Endothelial cell of umbilical vein (primary cell): ENCODE measurements at regions not wholly inside any gene's neighbourhood (a gene's known extent, or its start where the extent isn't known, plus 50 kb on each side); places are given as distances from the start of the nearest gene placed in this dataset.

Source experiments
- EZH2 ChIP-seq: IDR thresholded peaks from 2 replicates; pipeline ENCODE4 v1.6.1; 2012; ENCODE audit warnings: borderline replicate concordance, low read depth, mild to moderate bottlenecking, moderate library complexity, low read length, inconsistent platforms; ENCODE audit not compliant: severe bottlenecking
- TF ChIP-seq, protein P1 (sequence below): IDR thresholded peaks from 2 replicates; pipeline ENCODE4 v1.6.1; 2011; ENCODE audit not compliant: insufficient read depth, insufficient read length
- TF ChIP-seq, protein P2 (sequence below), 2 donors: IDR thresholded peaks; 1 replicate in 1 of 2; 2 replicates in 1 of 2; pipeline ENCODE4 v1.5.1; 2011; ENCODE audit warnings: low read length in 2 of 2, mild to moderate bottlenecking in 2 of 2, moderate library complexity in 2 of 2, control low read depth in 1 of 2, inconsistent platforms in 1 of 2, low read depth in 1 of 2; ENCODE audit not compliant: insufficient read depth in 1 of 2; ENCODE audit errors: extremely low read depth in 1 of 2

DNA sequence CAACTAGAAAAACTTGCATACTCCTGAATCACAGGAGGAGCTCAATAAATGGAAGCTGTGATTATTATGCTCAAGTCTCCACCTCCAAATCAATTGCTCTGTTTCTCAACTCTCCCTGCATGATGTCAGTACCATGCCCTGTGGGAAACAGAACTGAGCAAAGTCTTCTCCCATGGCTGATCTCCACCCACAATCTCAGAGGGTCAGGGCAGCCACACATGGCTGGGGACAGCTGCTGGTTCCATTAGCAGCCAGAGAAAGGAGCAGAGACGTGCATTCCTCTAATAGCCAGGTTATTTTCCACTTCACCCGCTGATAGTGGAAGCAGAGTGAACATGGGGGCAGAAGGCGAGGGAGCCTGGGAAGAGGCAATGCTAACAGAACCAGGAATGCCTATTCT is 85.5 kb upstream of the TMEM132E start:
- TF ChIP-seq, protein P1, sequence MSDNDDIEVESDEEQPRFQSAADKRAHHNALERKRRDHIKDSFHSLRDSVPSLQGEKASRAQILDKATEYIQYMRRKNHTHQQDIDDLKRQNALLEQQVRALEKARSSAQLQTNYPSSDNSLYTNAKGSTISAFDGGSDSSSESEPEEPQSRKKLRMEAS, result no peak
- TF ChIP-seq, protein P2, sequence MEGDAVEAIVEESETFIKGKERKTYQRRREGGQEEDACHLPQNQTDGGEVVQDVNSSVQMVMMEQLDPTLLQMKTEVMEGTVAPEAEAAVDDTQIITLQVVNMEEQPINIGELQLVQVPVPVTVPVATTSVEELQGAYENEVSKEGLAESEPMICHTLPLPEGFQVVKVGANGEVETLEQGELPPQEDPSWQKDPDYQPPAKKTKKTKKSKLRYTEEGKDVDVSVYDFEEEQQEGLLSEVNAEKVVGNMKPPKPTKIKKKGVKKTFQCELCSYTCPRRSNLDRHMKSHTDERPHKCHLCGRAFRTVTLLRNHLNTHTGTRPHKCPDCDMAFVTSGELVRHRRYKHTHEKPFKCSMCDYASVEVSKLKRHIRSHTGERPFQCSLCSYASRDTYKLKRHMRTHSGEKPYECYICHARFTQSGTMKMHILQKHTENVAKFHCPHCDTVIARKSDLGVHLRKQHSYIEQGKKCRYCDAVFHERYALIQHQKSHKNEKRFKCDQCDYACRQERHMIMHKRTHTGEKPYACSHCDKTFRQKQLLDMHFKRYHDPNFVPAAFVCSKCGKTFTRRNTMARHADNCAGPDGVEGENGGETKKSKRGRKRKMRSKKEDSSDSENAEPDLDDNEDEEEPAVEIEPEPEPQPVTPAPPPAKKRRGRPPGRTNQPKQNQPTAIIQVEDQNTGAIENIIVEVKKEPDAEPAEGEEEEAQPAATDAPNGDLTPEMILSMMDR (IDR thresholded peaks at IDR 0.05; ENCODE audit: extremely low read depth in 1 of 2, insufficient read depth in 1 of 2, low read depth in 1 of 2, low read length in 2 of 2), result no peak
- no peak for TF ChIP-seq EZH2
